ENCODE measurements at regions not wholly inside any gene's neighbourhood (a gene's known extent, or its start where the extent isn't known, plus 50 kb on each side); places are given as distances from the start of the nearest gene placed in this dataset.

GRCh38 chr5:167673942-167674341, 617.5 kb upstream of the WWC1 start:
- DNase-seq: no peak

GRCh38 chr5:167678481-167678880, 613.0 kb upstream of the WWC1 start:
- no peak for DNase-seq

GRCh38 chr5:167684251-167684650, 607.2 kb upstream of the WWC1 start:
- no peak for DNase-seq

- no peak for DNase-seq
These were observed 602.9 kb upstream of the WWC1 start for GRCh38 chr5:167688341-167689130.

GRCh38 chr5:167694325-167695147, 596.9 kb upstream of the WWC1 start:
- no peak for DNase-seq

GRCh38 chr5:167696558-167697314, 594.7 kb upstream of the WWC1 start:
- no peak for DNase-seq

- no peak for DNase-seq
These were observed 592.0 kb upstream of the WWC1 start for GRCh38 chr5:167699432-167699831.

- DNase-seq: no peak
These were observed 590.4 kb upstream of the WWC1 start for GRCh38 chr5:167701051-167701450.

GRCh38 chr5:167702014-167702413, 589.4 kb upstream of the WWC1 start:
- no peak for DNase-seq

- no peak for DNase-seq
These were observed 583.0 kb upstream of the WWC1 start for GRCh38 chr5:167708449-167708848.

- no peak for DNase-seq
These were observed 581.8 kb upstream of the WWC1 start for GRCh38 chr5:167709625-167710024.

- DNase-seq: no peak
These were observed 580.9 kb upstream of the WWC1 start for GRCh38 chr5:167710444-167711073.

GRCh38 chr5:167712986-167713585, 578.4 kb upstream of the WWC1 start:
- DNase-seq: no peak

- no peak for DNase-seq
These were observed 577.5 kb upstream of the WWC1 start for GRCh38 chr5:167713896-167714295.

- no peak for DNase-seq
These were observed 575.2 kb upstream of the WWC1 start for GRCh38 chr5:167716126-167716775.

- no peak for DNase-seq
These were observed 571.2 kb upstream of the WWC1 start for GRCh38 chr5:167720259-167720658.

GRCh38 chr5:167720676-167721260, 570.7 kb upstream of the WWC1 start:
- no peak for DNase-seq

GRCh38 chr5:167721926-167722440, 569.5 kb upstream of the WWC1 start:
- no peak for DNase-seq

- peak; percentile 43 for DNase-seq
These were observed 568.1 kb upstream of the WWC1 start for GRCh38 chr5:167723254-167723871.

- no peak for DNase-seq
These were observed 566.2 kb upstream of the WWC1 start for GRCh38 chr5:167725264-167725663.

- no peak for DNase-seq
These were observed 565.7 kb upstream of the WWC1 start for GRCh38 chr5:167725741-167726140.

Measured in activated gamma-delta T cell treated with Interleukin-2 at 50 U/mL for 16 hours (primary cell).